ENCODE measurements at regions not wholly inside any gene's neighbourhood (a gene's known extent, or its start where the extent isn't known, plus 50 kb on each side); places are given as distances from the start of the nearest gene placed in this dataset.

- Histone ChIP-seq H3K27ac (replicated peaks) (no peak overlapping the region), H3K4me3 (replicated peaks; ENCODE audit: insufficient read depth, low read length) (no peak overlapping the region), H3K27me3 (ENCODE audit: insufficient read depth, poor library complexity, severe bottlenecking) (no peaks in the 10 kb centered on the region)
- DNase-seq (ENCODE audit: low read depth in 1 of 2, low spot score in 1 of 2), result no peak
- TF ChIP-seq CTCF (IDR thresholded peaks at IDR 0.05; ENCODE audit: insufficient read depth, low read length) (no peak), REST (IDR thresholded peaks at IDR 0.05; ENCODE audit: insufficient replicate concordance, low read depth) (no peak), SPI1 (IDR thresholded peaks at IDR 0.05; ENCODE audit: borderline replicate concordance, low read depth) (no peak), POLR2AphosphoS5 (IDR thresholded peaks at IDR 0.05; ENCODE audit: low read depth) (no peak), GABPA (IDR thresholded peaks at IDR 0.05; ENCODE audit: low read depth) (no peak)
These were observed 228.9 kb upstream of the FOXF1 start for GRCh38 chr16:86281421-86281820.

GRCh38 chr16:86283944-86284343 lies 226.4 kb upstream of the FOXF1 start:
- TF ChIP-seq CTCF (IDR thresholded peaks at IDR 0.05; ENCODE audit: insufficient read depth, low read length) (no peak), SPI1 (IDR thresholded peaks at IDR 0.05; ENCODE audit: borderline replicate concordance, low read depth) (no peak), POLR2AphosphoS5 (IDR thresholded peaks at IDR 0.05; ENCODE audit: low read depth) (no peak), REST (IDR thresholded peaks at IDR 0.05; ENCODE audit: insufficient replicate concordance, low read depth) (no peak), GABPA (IDR thresholded peaks at IDR 0.05; ENCODE audit: low read depth) (no peak)
- Histone ChIP-seq H3K27ac (replicated peaks) (no peak overlapping the region), H3K4me3 (replicated peaks; ENCODE audit: insufficient read depth, low read length) (no peak overlapping the region), H3K27me3 (ENCODE audit: insufficient read depth, poor library complexity, severe bottlenecking) (no peaks in the 10 kb centered on the region)
- DNase-seq (ENCODE audit: low read depth in 1 of 2, low spot score in 1 of 2), result no peak

GRCh38 chr16:86285421-86285820 lies 224.9 kb upstream of the FOXF1 start:
- Histone ChIP-seq H3K4me3 (replicated peaks; ENCODE audit: insufficient read depth, low read length) (no peak overlapping the region), H3K27ac (replicated peaks) (no peak overlapping the region), H3K27me3 (ENCODE audit: insufficient read depth, poor library complexity, severe bottlenecking) (peaks cover 2% of the 10 kb centered on the region)
- no peak for DNase-seq (ENCODE audit: low read depth in 1 of 2, low spot score in 1 of 2)
- TF ChIP-seq GABPA (IDR thresholded peaks at IDR 0.05; ENCODE audit: low read depth) (no peak), POLR2AphosphoS5 (IDR thresholded peaks at IDR 0.05; ENCODE audit: low read depth) (no peak), REST (IDR thresholded peaks at IDR 0.05; ENCODE audit: insufficient replicate concordance, low read depth) (no peak), SPI1 (IDR thresholded peaks at IDR 0.05; ENCODE audit: borderline replicate concordance, low read depth) (no peak), CTCF (IDR thresholded peaks at IDR 0.05; ENCODE audit: insufficient read depth, low read length) (no peak)

All from HL-60 (cell line).